ENCODE measurements at regions not wholly inside any gene's neighbourhood (a gene's known extent, or its start where the extent isn't known, plus 50 kb on each side); places are given as distances from the start of the nearest gene placed in this dataset.
A peak's percentile ranks its signal among the peaks of the same experiment; 100 is the strongest.

DNA sequence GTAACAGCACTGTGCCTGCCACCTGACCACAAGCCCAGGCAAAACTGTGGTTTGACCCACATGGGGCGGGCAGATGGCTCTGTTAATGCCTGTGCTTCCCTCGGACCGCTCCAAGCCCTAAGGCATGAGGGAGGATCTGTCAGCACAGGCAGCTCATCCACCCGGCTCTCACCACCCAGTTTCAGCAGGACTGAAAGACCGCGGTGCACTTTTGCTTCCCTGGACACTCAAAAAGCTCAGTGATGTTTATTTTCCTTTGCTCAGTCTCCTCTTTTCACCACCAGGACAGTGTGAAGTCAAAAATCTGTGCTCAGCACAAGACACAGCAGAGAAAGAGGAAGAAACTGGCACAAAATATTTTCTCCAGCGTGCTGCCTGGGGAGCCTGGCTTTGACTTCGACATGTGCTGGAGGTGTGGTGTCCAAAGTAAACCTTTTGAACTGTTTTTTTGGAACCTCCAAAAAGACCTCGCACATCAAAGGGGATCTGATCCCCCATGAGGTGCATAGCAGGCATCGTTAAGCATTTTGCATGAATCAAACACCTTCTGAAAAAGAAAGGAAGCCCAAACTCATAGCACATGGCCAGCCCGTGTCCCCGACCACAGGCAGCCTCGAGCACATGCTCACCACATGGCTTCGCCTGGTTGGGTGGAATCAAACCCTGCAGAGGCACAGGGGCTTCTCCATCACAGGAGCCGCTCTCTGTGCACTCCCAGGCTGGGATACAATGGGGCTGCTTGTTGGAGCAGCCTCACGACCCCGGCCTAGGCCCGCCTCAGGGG, 441.7 kb upstream of the JARID2 start:
- TF ChIP-seq POLR2AphosphoS5 (IDR thresholded peaks at IDR 0.05), result no peak
- TF ChIP-seq, protein P1, sequence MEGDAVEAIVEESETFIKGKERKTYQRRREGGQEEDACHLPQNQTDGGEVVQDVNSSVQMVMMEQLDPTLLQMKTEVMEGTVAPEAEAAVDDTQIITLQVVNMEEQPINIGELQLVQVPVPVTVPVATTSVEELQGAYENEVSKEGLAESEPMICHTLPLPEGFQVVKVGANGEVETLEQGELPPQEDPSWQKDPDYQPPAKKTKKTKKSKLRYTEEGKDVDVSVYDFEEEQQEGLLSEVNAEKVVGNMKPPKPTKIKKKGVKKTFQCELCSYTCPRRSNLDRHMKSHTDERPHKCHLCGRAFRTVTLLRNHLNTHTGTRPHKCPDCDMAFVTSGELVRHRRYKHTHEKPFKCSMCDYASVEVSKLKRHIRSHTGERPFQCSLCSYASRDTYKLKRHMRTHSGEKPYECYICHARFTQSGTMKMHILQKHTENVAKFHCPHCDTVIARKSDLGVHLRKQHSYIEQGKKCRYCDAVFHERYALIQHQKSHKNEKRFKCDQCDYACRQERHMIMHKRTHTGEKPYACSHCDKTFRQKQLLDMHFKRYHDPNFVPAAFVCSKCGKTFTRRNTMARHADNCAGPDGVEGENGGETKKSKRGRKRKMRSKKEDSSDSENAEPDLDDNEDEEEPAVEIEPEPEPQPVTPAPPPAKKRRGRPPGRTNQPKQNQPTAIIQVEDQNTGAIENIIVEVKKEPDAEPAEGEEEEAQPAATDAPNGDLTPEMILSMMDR (IDR thresholded peaks at IDR 0.05), result no peak
- Histone ChIP-seq H3K4me1 (peaks cover 8 to 20% (median 13%) of the 10 kb centered on the region in 4 donors), H3K9me3 (no peaks in the 10 kb centered on the region), H3K27me3 (no peaks in the 10 kb centered on the region), H3K36me3 (no peaks in the 10 kb centered on the region), H3K27ac (peak overlapping the region; percentile 7 to 53 (median 50)), H3K4me3 (no peak overlapping the region)
- WGBS, 2 donors (ENCODE audit: low coverage in 1 of 2), result 80 to 86% methylated on average over 2 to 18 of the region's 18 CpGs
- no peak for DNase-seq
- in situ Hi-C loops (cut with MboI; ENCODE audit: low pct_ligation_motif_present in 1 of 4, low pct_unique_long_range_greater_than_20kb in 1 of 4, low sequenced_read_pairs in 3 of 4) (no loop called here), intact Hi-C loops (cut with DNase I; ENCODE audit: low total_unique reads) (no loop called here)

DNA sequence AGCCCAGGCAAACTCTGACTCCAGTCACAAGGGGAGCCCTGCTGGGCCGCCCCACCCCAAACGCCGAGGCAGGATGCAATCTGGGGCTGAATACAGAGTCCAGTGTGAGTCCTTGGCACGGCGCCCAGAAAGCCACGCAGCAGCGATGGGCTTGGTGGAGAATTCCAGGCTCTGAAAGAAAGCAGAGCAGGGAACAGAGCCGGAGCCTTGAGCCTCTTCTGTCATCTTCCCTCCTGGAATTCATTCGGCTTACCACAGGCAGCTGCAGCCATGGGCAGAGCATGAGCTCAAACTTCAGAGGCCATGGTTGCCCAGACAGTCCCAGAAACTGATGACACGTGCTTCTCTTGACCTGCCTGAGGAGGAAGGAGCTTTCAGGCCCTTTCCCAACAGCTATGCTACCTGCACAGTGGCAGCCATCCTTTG, 441.1 kb upstream of the JARID2 start:
- no peaks in the 10 kb centered on the region for H3K27me3 ChIP-seq
- H3K27ac ChIP-seq, result peak overlapping the region; percentile 7 to 53 (median 50)
- no peaks in the 10 kb centered on the region for H3K36me3 ChIP-seq
- peak; percentile 93 for DNase-seq
- in situ Hi-C loops (cut with MboI; ENCODE audit: low pct_ligation_motif_present in 1 of 4, low pct_unique_long_range_greater_than_20kb in 1 of 4, low sequenced_read_pairs in 3 of 4), result no loop called here
- H3K4me3 ChIP-seq, result no peak overlapping the region
- peak; percentile 57 to 85 (median 65) for TF ChIP-seq POLR2AphosphoS5 (IDR thresholded peaks at IDR 0.05)
- TF ChIP-seq EP300 (IDR thresholded peaks at IDR 0.05; ENCODE audit: low read depth), result peak; percentile 19
- no peak for TF ChIP-seq POLR2A (IDR thresholded peaks at IDR 0.05)
- H3K9me3 ChIP-seq, result no peaks in the 10 kb centered on the region
- 7 to 33% methylated on average over 3 to 9 of the region's 10 CpGs for WGBS, 2 donors (ENCODE audit: low coverage in 1 of 2)
- H3K4me1 ChIP-seq, result peaks cover 8 to 20% (median 13%) of the 10 kb centered on the region in 4 donors
- intact Hi-C loops (cut with DNase I; ENCODE audit: low total_unique reads), result no loop called here

DNA sequence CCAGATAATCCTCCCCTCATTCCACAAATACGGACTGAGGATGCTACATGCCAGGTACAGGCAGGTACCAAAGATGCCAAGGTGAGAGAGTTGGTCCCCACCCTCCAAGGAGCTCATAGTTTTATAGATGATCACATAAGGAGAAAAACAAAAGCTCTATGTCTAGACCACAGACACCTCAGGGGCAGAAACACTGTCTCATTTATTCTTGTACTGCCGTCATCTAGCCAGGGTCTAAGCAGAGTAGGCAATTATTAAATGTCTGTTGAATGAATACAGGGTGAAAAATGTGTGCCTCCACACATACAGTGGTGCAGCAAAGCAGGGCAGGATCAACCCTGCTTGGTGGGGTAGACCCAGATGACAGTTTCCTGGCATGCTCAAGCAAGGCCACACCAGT, 439.8 kb upstream of the JARID2 start:
- intact Hi-C loops (cut with DNase I; ENCODE audit: low total_unique reads) (no loop called here), in situ Hi-C loops (cut with MboI; ENCODE audit: low pct_ligation_motif_present in 1 of 4, low pct_unique_long_range_greater_than_20kb in 1 of 4, low sequenced_read_pairs in 3 of 4) (no loop called here)
- H3K36me3 ChIP-seq, result no peaks in the 10 kb centered on the region
- no peak overlapping the region for H3K4me3 ChIP-seq
- no peaks in the 10 kb centered on the region for H3K27me3 ChIP-seq
- no peak overlapping the region for H3K27ac ChIP-seq
- peaks cover 8 to 14% (median 11%) of the 10 kb centered on the region in 4 donors for H3K4me1 ChIP-seq
- H3K9me3 ChIP-seq, result no peaks in the 10 kb centered on the region
- 82 to 83% methylated on average over 2 of the region's 2 CpGs for WGBS, 2 donors (ENCODE audit: low coverage in 1 of 2)
- DNase-seq, result no peak
- TF ChIP-seq, protein P1 (IDR thresholded peaks at IDR 0.05), result no peak
- TF ChIP-seq POLR2AphosphoS5 (IDR thresholded peaks at IDR 0.05) (no peak), POLR2A (IDR thresholded peaks at IDR 0.05) (no peak), EP300 (IDR thresholded peaks at IDR 0.05; ENCODE audit: low read depth) (no peak)

DNA sequence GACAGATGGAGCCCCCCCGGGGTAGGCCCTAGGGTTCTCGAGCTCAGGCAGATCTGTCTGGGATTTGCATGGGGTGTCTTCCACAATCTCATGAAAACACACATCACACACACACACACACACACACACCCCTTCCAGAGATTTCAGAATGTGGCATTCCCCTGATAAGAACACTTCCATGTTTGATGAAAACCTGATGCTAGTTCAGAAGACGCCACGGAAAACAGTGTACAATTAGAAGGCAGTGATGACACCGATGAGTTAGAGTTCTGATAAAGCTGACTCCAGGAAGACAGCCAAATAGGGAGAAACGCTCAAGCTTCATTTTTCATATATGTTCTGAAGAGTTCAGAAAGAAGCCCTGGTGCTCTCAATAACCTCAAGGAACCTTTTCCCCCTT, 438.7 kb upstream of the JARID2 start:
- Histone ChIP-seq H3K9me3 (no peaks in the 10 kb centered on the region), H3K4me3 (no peak overlapping the region), H3K27ac (no peak overlapping the region), H3K36me3 (no peaks in the 10 kb centered on the region), H3K27me3 (no peaks in the 10 kb centered on the region), H3K4me1 (peaks cover 8 to 14% (median 11%) of the 10 kb centered on the region in 4 donors)
- no peak for DNase-seq
- in situ Hi-C loops (cut with MboI; ENCODE audit: low pct_ligation_motif_present in 1 of 4, low pct_unique_long_range_greater_than_20kb in 1 of 4, low sequenced_read_pairs in 3 of 4), result no loop called here
- TF ChIP-seq EP300 (IDR thresholded peaks at IDR 0.05; ENCODE audit: low read depth) (no peak), POLR2A (IDR thresholded peaks at IDR 0.05) (no peak), POLR2AphosphoS5 (IDR thresholded peaks at IDR 0.05) (no peak)
- TF ChIP-seq, protein P1 (IDR thresholded peaks at IDR 0.05), result no peak
- intact Hi-C loops (cut with DNase I; ENCODE audit: low total_unique reads), result no loop called here
- WGBS, 2 donors (ENCODE audit: low coverage in 1 of 2), result 85 to 91% methylated on average over 6 of the region's 6 CpGs
